ENCODE measurements at regions not wholly inside any gene's neighbourhood (a gene's known extent, or its start where the extent isn't known, plus 50 kb on each side); places are given as distances from the start of the nearest gene placed in this dataset.
"Not testable (repeated sequence)": the region's sequence is repeated elsewhere in the genome, so short reads cannot be mapped to it uniquely, and the experiment has no call there.

DNA sequence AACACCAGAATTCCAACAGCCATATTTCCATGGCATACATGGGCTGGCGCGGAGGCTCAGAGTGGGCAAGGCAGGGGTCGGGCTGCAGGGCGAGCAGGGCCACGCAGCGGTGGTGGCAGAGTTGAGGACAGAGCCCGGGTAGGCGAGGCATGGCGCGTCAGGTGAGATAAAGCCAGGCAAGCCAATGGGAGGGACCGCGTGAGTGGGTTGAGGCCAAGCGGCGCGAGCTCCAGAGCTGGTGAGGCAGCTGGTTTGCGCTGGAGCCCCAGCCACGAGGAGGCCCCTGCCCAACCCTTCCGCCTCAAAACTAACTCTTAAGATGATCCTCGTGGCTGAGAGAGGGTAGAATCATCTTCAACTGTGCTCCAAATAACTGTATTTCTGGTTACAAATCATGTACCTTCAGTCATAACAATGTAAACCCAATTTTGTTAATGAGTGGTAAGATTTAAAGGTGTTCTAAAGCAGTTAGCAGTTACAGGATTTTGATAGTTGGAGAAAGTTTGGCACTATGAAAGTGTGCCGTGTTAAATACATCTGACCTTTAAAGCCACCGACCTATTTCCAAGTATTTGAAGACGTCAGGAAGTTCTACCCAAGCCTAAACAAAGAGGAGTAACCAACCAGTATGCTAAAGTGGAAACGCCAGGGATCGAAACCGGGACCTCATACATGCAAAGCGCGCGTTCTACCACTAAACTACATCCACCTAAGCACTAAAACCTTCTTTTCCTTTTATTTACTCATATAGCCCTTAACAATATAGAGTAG, 107.9 kb downstream of the GPX5 start:
- DNase-seq (ENCODE audit: extremely low read depth, low read depth), result no peak
- TF ChIP-seq, protein P1, sequence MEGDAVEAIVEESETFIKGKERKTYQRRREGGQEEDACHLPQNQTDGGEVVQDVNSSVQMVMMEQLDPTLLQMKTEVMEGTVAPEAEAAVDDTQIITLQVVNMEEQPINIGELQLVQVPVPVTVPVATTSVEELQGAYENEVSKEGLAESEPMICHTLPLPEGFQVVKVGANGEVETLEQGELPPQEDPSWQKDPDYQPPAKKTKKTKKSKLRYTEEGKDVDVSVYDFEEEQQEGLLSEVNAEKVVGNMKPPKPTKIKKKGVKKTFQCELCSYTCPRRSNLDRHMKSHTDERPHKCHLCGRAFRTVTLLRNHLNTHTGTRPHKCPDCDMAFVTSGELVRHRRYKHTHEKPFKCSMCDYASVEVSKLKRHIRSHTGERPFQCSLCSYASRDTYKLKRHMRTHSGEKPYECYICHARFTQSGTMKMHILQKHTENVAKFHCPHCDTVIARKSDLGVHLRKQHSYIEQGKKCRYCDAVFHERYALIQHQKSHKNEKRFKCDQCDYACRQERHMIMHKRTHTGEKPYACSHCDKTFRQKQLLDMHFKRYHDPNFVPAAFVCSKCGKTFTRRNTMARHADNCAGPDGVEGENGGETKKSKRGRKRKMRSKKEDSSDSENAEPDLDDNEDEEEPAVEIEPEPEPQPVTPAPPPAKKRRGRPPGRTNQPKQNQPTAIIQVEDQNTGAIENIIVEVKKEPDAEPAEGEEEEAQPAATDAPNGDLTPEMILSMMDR (IDR thresholded peaks at IDR 0.05; ENCODE audit: low read depth, low read length), result no peak

DNA sequence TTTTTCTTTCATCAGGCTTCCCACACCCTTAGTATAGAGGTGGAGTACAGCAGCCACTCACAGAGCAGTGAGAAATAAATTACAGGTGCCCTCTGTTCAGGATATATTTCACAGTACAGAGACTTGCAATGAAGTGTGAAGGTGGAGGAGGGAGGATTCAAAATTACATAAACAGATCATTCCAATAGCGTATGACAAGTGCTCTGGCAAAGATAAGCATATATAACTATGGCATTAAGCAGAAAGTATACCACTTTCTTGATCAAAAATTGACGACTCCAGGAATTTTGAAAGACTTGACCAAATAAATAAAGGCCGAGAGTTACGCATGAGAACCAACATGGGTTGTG, 108.7 kb downstream of the GPX5 start:
- DNase-seq (ENCODE audit: extremely low read depth, low read depth), result no peak
- TF ChIP-seq, protein P1 (IDR thresholded peaks at IDR 0.05; ENCODE audit: low read depth, low read length), result no peak

DNA sequence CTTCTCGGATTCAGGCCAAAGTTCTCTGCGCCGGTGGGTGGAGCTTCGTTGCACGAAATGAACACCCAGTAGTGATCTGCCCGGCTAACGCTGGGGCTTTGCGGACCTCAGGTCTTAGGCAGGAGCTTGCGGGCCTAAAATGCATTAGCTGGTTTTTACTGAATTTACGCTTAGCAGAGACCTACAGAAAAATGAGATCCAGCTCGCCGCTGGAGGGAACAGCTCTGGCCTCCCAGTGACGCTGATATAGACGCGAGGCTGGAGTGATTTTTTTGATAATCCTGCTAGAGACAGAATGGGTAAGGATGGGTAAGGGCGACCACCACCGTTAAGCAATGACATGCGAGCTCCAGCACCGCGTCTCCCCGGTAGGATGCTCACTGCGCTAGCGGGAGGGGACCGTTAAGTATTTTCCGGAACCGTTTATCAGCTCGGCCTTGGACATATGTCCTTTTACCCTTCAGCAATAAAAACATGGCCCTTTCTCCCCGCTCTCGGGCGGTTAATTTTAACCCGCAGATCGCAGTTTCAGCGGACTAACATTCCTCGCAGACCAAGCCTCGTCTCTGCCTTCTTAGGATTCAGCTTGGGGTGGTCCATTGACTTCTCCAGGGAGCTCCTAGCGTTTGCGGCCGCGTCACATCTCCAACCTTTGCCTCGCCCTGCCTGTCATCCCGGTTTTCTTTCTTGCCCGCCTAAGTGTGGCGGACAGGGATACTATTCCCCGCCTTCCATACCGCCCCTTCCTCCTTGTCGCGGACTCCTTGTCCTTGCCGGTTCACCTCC, 109.3 kb downstream of the GPX5 start:
- TF ChIP-seq, protein P1 (IDR thresholded peaks at IDR 0.05; ENCODE audit: low read depth, low read length), result no peak
- no peak for DNase-seq (ENCODE audit: extremely low read depth, low read depth)

DNA sequence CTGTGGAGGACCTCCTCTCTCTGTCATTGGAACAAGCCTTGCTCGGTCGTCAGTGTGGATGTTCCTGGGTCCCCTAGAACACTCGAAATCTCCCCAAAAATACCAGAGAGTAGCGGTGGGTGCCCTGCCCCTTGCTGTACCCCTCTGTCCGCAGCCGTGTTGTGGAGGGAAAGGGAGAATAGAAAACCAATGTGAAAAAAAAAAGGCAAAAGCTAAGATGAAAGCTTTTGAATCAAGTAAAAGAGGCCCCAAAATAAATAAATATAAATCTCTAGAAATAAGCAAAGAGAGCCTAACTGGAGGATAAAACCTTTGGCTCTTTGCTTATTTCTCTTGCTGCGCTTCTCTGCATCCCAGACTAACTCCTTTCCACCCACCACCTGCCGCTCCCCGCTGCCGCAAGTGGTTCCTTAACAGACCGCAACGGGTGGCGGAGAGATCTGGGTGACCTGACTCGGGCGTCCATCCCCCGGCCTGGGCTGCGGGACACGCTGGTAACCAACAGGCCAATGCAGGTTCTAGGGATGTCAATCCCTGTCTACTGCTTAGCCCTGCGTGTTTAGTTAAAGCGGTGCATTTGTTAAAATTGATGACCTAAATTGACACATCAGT, 110.0 kb downstream of the GPX5 start:
- TF ChIP-seq, protein P1 (IDR thresholded peaks at IDR 0.05; ENCODE audit: low read depth, low read length), result no peak
- no peak for DNase-seq (ENCODE audit: extremely low read depth, low read depth)

DNA sequence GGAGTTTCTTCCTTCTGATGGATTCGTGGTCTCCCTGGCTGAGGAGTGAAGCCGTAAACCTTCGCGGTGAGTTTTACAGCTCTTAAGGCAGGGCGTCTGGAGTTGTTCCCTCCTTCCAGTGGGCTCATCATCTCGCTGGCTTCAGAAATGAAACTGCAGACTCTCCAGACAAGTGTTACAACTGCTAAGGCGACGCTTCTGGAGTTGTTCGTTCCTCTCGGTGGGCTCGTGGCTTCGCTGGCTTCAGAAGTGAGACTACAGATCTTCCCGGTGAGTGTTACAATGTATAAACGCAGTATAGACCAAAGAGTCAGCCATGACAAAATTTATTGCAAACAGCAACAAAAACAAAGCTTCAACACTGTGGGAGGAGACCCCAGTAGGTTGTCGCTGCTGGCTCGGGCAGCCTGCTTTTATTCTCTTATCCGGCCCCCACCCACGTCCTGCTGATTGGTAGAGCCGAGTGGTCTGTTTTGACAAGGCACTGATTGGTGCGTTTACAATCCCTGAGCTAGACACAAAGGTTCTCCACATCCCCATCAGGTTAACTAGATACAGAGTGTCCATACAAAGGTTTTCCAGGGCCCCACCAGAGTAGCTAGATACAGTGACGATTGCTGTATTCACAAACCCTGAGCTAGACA, 113.2 kb downstream of the GPX5 start:
- no peak for DNase-seq (ENCODE audit: extremely low read depth, low read depth)
- TF ChIP-seq, protein P1 (IDR thresholded peaks at IDR 0.05; ENCODE audit: low read depth, low read length), result no peak

DNA sequence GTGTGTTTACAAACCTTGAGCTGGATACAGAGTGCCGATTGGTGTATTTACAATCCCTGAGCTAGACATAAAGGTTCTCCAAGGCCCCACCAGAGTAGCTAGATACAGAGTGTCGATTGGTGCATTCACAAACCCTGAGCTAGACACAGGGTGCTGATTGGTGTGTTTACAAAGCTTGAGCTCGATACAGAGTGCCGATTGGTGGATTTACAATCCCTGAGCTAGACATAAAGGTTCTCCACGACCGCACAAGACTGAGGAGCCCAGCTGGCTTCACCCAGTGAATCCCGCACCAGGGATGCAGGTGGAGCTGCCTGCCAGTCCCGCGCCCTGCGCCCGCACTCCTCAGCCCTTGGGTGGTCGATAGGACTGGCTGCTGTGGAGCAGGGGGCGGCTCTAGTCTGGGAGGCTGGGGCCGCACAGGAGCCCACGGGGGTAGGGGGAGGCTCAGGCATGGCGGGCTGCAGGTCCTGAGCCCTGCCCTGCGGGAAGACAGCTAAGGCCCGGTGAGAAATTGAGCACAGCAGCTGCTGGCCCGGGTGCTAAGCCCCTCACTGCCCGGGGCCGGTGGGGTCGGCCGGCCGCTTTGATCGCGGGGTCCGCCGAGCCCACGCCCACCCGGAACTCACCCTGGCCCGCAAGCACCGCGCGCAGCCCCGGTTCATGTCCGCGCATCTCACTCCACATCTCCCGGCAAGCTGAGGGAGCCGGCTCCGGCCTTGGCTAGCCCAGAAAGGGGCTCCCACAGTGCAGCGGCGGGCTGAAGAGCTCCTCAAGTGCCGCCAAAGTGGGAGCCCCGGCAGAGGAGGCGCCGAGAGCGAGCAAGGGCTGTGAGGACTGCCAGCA, 114.0 kb downstream of the GPX5 start:
- DNase-seq (ENCODE audit: extremely low read depth, low read depth), result not testable (repeated sequence)
